ENCODE measurements at regions not wholly inside any gene's neighbourhood (a gene's known extent, or its start where the extent isn't known, plus 50 kb on each side); places are given as distances from the start of the nearest gene placed in this dataset.
"Not testable (repeated sequence)": the region's sequence is repeated elsewhere in the genome, so short reads cannot be mapped to it uniquely, and the experiment has no call there.

GRCh38 chr16:29141586-29142324 is 156.9 kb downstream of the LAT start:
- no peak for DNase-seq
- no peak overlapping the region for H3K27ac ChIP-seq (ENCODE audit: low read depth in 1 of 2, low read length in 2 of 2)
- no peaks in the 10 kb centered on the region for H4K20me1 ChIP-seq (ENCODE audit: insufficient read depth, low read length)
- no peak overlapping the region for H3K4me3 ChIP-seq (replicated peaks in 1 of 3; ENCODE audit: low read depth in 2 of 3, low read length in 3 of 3)
- no peak overlapping the region for H3K4me3 Mint-ChIP-seq
- no peak overlapping the region for H2AFZ ChIP-seq (ENCODE audit: insufficient read depth, low read depth, low read length, poor library complexity, severe bottlenecking)
- no peaks in the 10 kb centered on the region for H3K9me3 ChIP-seq (replicated peaks in 1 of 2; ENCODE audit: control insufficient read depth in 1 of 2, insufficient read depth in 1 of 2, low read length in 2 of 2)
- H3K27me3 Mint-ChIP-seq (ENCODE audit: low read depth in 3 of 3): peaks cover 0 to 4% (median 0%) of the 10 kb centered on the region in 3 donors
- TF ChIP-seq, protein P1, sequence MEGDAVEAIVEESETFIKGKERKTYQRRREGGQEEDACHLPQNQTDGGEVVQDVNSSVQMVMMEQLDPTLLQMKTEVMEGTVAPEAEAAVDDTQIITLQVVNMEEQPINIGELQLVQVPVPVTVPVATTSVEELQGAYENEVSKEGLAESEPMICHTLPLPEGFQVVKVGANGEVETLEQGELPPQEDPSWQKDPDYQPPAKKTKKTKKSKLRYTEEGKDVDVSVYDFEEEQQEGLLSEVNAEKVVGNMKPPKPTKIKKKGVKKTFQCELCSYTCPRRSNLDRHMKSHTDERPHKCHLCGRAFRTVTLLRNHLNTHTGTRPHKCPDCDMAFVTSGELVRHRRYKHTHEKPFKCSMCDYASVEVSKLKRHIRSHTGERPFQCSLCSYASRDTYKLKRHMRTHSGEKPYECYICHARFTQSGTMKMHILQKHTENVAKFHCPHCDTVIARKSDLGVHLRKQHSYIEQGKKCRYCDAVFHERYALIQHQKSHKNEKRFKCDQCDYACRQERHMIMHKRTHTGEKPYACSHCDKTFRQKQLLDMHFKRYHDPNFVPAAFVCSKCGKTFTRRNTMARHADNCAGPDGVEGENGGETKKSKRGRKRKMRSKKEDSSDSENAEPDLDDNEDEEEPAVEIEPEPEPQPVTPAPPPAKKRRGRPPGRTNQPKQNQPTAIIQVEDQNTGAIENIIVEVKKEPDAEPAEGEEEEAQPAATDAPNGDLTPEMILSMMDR (IDR thresholded peaks at IDR 0.05): no peak
- H3K4me1 Mint-ChIP-seq: peaks cover 1% of the 10 kb centered on the region
- intact Hi-C loops (cut with micrococcal nuclease): no loop called here
- 90% methylated on average over 14 of the region's 35 CpGs for WGBS (ENCODE audit: insufficient coverage)
- H3K27ac Mint-ChIP-seq: peak overlapping the region in 5 of 7 donors; percentile 2 to 73 (median 46)
- no peak overlapping the region for H3K9ac ChIP-seq (ENCODE audit: insufficient read depth, low read length, poor library complexity, severe bottlenecking)
- H3K79me2 ChIP-seq (ENCODE audit: insufficient read depth, low read length): no peaks in the 10 kb centered on the region
- no peaks in the 10 kb centered on the region for H3K27me3 ChIP-seq (ENCODE audit: control insufficient read depth in 2 of 2, insufficient read depth in 2 of 2, low read length in 2 of 2)
- H3K4me2 ChIP-seq (replicated peaks; ENCODE audit: extremely low read depth, low read length, poor library complexity, severe bottlenecking): no peak overlapping the region
- no peaks in the 10 kb centered on the region for H3K9me3 Mint-ChIP-seq
- H3K4me1 ChIP-seq (ENCODE audit: control insufficient read depth in 1 of 2, insufficient read depth in 2 of 2, low read length in 2 of 2): no peaks in the 10 kb centered on the region
- peaks cover 44 to 94% of the 10 kb centered on the region in 2 donors for H3K36me3 Mint-ChIP-seq
- peaks cover 25 to 38% of the 10 kb centered on the region in 2 donors for H3K36me3 ChIP-seq (replicated peaks in 1 of 2; ENCODE audit: control insufficient read depth in 1 of 2, insufficient read depth in 2 of 2, low read length in 2 of 2)

DNA sequence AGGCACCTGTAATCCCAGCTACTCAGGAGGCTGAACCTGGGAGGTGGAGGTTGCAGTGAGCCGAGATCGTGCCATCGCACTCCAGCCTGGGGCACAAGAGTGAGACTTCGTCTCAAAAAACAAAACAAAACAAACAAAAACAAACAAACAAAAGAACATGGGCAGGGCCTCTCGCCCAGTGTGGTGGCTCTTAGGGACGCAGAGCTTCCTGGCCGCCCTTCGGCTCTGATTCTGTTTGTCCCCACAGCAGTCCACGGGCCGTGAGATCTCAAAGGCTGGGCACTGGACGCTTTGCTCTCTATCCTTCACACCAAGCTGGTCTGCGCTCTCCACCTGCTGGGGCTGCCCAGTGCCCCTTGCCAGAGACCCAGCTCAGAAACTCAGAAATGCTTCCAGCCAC is 156.3 kb downstream of the LAT start:
- H3K4me1 Mint-ChIP-seq; H3K9me3 ChIP-seq (replicated peaks in 1 of 2; ENCODE audit: control insufficient read depth in 1 of 2, insufficient read depth in 1 of 2, low read length in 2 of 2); H3K9me3 Mint-ChIP-seq; H3K4me2 ChIP-seq (replicated peaks; ENCODE audit: extremely low read depth, low read length, poor library complexity, severe bottlenecking); H2AFZ ChIP-seq (ENCODE audit: insufficient read depth, low read depth, low read length, poor library complexity, severe bottlenecking); H3K27ac ChIP-seq (ENCODE audit: low read depth in 1 of 2, low read length in 2 of 2); H3K27me3 Mint-ChIP-seq (ENCODE audit: low read depth in 3 of 3); H3K27me3 ChIP-seq (ENCODE audit: control insufficient read depth in 2 of 2, insufficient read depth in 2 of 2, low read length in 2 of 2); H3K4me1 ChIP-seq (ENCODE audit: control insufficient read depth in 1 of 2, insufficient read depth in 2 of 2, low read length in 2 of 2); H3K79me2 ChIP-seq (ENCODE audit: insufficient read depth, low read length); DNase-seq; H3K9ac ChIP-seq (ENCODE audit: insufficient read depth, low read length, poor library complexity, severe bottlenecking); H3K4me3 Mint-ChIP-seq; intact Hi-C loops (cut with micrococcal nuclease); H4K20me1 ChIP-seq (ENCODE audit: insufficient read depth, low read length); H3K4me3 ChIP-seq (replicated peaks in 1 of 3; ENCODE audit: low read depth in 2 of 3, low read length in 3 of 3): not testable (repeated sequence)
- WGBS (ENCODE audit: insufficient coverage): 100% methylated on average over 5 of the region's 12 CpGs
- peak overlapping the region in 5 of 7 donors; percentile 37 to 63 (median 46) for H3K27ac Mint-ChIP-seq
- H3K36me3 ChIP-seq (replicated peaks in 1 of 2; ENCODE audit: control insufficient read depth in 1 of 2, insufficient read depth in 2 of 2, low read length in 2 of 2): peaks cover 29 to 35% of the 10 kb centered on the region in 2 donors
- peaks cover 43 to 93% of the 10 kb centered on the region in 2 donors for H3K36me3 Mint-ChIP-seq

DNA sequence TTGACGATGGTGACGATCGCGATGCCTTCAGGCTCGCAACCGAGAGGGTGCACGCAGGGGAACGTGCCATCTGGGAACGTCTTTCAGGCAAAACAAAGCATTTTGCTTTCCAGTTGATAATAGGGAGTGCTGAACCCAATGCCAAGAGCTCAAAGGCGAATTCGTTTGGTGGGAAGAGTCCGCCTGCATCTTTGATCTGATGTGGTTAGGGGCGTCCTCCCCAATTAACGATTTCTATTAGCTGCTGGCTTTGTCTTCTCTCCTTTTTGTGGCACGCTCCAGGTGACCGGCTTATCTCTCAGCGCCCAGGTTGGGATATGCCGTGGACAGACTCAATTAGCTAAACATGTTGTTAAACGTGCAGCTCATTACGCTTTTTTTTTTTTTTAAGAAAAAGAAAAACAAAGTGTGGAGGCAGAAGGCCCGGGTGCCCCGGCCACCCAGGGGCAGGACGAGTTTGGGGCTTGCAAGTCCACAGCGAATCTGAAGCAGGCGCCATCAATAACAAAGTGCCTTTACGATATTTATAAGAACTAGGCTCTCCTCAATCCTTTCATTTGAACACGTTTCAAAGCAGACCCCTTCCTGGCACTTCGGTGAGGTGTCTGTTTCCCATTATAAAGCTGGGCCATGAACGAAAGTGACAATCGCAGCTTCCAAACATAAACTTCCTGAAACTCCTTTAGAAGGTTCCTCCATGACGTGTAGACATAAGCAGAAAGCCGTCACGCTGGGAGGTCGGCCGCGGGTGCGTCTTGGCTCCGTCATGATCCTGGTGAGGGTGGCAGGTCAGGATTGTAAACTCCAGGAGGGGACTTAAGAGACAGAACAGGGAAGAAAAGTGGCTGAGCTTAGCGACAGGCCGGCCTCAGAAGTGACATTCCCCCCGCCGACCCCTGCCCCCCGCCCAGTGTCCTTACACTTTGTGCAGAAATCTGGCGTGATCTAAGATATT is 155.3 kb downstream of the LAT start:
- H3K9me3 ChIP-seq (replicated peaks in 1 of 2; ENCODE audit: control insufficient read depth in 1 of 2, insufficient read depth in 1 of 2, low read length in 2 of 2); H3K27ac ChIP-seq (ENCODE audit: low read depth in 1 of 2, low read length in 2 of 2); H3K27me3 Mint-ChIP-seq (ENCODE audit: low read depth in 3 of 3); H3K9ac ChIP-seq (ENCODE audit: insufficient read depth, low read length, poor library complexity, severe bottlenecking); H3K4me3 Mint-ChIP-seq; H3K4me1 ChIP-seq (ENCODE audit: control insufficient read depth in 1 of 2, insufficient read depth in 2 of 2, low read length in 2 of 2); H3K9me3 Mint-ChIP-seq; H3K79me2 ChIP-seq (ENCODE audit: insufficient read depth, low read length); H3K4me1 Mint-ChIP-seq; H3K4me3 ChIP-seq (replicated peaks in 1 of 3; ENCODE audit: low read depth in 2 of 3, low read length in 3 of 3); intact Hi-C loops (cut with micrococcal nuclease); H3K27me3 ChIP-seq (ENCODE audit: control insufficient read depth in 2 of 2, insufficient read depth in 2 of 2, low read length in 2 of 2); H3K4me2 ChIP-seq (replicated peaks; ENCODE audit: extremely low read depth, low read length, poor library complexity, severe bottlenecking); H2AFZ ChIP-seq (ENCODE audit: insufficient read depth, low read depth, low read length, poor library complexity, severe bottlenecking); H4K20me1 ChIP-seq (ENCODE audit: insufficient read depth, low read length): not testable (repeated sequence)
- WGBS (ENCODE audit: insufficient coverage): 91% methylated on average over 11 of the region's 44 CpGs
- DNase-seq: peak in 1 of 3 donors; percentile 1
- Mint-ChIP-seq H3K27ac (peak overlapping the region in 3 of 7 donors; percentile 14 to 77 (median 21)), H3K36me3 (peaks cover 37 to 89% of the 10 kb centered on the region in 2 donors)
- peaks cover 25 to 26% of the 10 kb centered on the region in 2 donors for H3K36me3 ChIP-seq (replicated peaks in 1 of 2; ENCODE audit: control insufficient read depth in 1 of 2, insufficient read depth in 2 of 2, low read length in 2 of 2)
